DMS 273 (cell line): ENCODE measurements at regions not wholly inside any gene's neighbourhood (a gene's known extent, or its start where the extent isn't known, plus 50 kb on each side); places are given as distances from the start of the nearest gene placed in this dataset.

Source experiments
- DNase-seq: peaks from one replicate; lab custom pipeline; 2025; ENCODE audit not compliant: unreplicated experiment; lab: John Stamatoyannopoulos, UW

DNA sequence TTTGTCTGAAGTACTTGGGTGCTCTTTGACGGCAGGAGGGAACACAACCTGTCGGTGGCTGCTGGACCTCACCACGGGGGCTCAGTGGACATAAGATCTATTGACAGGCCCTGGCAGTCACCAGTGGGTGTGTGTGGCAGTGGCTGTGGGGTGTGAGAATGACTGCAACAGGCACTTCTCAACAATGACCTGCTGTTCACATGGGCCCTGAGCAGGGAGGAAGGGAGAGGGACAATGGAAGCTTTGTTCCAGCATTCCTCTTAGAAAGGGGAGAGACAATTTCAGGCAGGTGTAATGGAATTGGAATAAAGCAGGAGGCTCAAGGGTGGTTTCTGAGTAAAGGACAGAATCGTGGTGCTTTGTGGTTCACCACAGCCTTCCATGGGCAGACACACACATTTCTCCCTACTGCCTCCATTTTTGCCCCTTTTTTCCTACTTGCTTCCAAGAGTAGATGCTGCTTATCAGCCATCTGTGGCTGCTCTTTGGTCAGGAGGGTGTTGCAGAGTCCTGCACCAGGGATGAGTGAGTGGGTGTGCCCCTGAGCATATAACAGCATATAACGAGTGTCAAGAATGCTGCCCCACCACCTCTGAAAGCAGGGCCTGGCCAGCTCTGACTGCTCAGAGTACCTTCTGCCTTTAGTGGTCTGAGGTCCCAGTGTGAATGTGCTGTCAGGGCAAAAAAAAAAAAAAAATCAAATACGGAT lies 267.7 kb downstream of the RASSF9 start:
- DNase-seq: no peak

- DNase-seq: no peak
Observed at GRCh38 chr12:85569261-85569660, 266.9 kb downstream of the RASSF9 start.

DNA sequence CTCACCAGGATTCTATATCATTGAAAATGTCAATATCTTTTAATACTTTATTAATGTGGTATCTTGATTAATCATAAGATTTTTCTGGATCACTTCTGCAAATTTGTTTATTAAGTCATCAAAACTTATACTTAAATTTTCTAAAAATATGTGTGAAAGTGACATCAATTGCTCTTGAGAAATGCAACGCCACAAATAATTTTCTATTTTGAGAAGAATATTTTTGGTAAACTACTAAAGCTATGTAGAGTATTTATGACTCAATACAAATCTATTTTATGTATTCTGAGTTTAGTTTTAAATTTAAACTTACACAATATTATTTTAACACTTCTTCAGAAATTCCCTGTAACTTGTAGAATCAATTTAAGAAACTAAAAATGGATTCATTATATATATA lies 263.3 kb downstream of the RASSF9 start:
- no peak for DNase-seq

- DNase-seq: no peak
Observed at GRCh38 chr12:85573635-85574214, 262.5 kb downstream of the RASSF9 start.

DNA sequence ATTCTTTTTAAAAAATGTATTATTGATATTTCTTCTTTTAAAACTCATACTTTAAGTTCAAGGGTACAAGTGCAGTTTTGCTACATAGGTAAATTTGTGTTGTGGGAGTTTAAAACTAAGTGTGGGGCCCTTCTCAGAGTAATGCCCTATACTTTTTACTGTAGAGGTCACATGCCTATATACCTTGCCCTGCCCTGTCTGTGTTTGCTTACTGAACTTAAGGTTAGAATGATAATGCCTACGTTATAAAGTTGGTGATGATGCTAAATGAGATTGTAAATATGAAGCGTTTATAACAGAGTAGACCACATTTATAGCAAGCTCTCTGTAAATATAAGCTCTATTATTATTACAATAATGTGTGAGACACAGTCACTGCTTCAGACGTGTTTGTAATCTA lies 261.9 kb downstream of the RASSF9 start:
- no peak for DNase-seq

GRCh38 chr12:85575120-85576096 lies 260.8 kb downstream of the RASSF9 start:
- peak; percentile 68 for DNase-seq

- DNase-seq: no peak
Observed at GRCh38 chr12:85580562-85581168, 255.5 kb downstream of the RASSF9 start.

GRCh38 chr12:85587158-85587557 lies 249.1 kb downstream of the RASSF9 start:
- DNase-seq: no peak

GRCh38 chr12:85588221-85588620 lies 248.0 kb downstream of the RASSF9 start:
- DNase-seq: no peak

DNA sequence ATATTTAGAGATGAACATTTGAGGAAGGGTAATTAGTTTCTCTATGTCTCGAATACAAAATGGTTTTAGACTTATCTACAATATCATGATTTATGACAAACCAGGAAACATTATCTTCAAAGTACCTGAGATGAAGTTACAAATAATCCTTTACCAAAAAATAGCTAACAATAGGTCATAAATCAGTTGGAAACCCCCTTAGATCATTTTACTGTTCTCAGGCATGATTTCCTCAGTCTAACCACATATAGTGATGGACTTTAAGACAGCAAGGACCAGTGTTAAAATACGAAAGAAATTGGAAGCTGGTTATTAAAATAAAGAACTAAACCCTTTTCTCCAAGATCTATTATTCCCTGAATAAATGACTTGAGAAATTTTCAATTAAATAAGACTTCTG lies 235.4 kb downstream of the RASSF9 start:
- DNase-seq: no peak

DNA sequence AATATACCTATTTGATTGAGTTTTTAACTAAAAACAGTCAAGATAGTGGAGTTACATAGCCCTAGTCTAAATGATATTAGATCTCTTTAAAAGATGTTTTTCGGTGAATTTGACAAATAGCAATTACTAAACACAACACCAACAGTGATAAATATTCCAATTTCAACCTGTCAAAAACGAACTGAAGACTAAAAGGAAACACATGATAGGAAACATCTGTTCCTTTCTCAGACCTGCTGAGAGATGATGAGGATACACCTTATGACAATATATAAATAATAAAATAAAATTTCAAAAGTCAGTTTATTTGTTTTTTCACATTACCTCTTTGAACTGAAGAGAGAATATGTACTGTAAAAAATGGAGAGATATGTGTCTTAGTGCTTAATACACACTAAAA lies 232.7 kb downstream of the RASSF9 start:
- DNase-seq: no peak

DNA sequence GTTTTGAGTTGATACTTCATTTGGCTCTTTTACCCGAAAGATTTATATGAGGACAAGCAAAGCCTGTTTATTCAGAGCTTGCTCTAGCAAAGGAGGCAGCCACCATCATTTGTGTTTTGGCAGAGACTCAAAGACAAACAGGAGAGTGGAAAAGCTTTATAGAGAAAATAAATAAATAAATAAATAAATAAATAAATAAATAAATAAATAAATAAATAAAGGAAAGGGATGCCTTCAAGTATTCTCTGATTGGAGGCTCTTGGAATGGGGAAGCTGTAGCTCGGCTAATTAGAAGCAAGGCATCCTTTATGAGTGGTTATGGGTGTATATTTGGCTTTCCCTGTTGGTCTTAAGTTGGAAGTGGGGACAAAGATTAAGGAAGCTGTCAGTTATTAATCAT lies 229.8 kb downstream of the RASSF9 start:
- no peak for DNase-seq

- DNase-seq: no peak
Observed at GRCh38 chr12:85609778-85610177, 226.4 kb downstream of the RASSF9 start.

DNA sequence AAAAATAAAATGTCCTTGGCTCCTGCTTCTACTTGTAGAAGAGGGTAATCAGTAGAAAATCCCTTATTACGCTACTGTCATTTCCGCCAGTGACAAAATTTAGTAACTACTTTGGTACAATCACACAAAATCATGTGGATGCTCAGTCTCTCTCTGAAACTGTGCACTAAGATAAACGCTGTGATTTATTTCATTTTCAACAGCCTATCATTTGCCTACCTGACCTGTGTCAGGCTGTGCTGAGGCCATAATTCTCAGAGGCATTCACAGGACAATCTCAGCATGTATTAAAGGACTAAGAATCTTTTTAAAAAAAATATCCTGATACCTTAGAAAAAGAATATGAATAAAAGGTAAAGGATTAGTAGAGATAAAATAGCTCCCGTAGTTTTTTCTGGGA lies 226.0 kb downstream of the RASSF9 start:
- DNase-seq: no peak

DNA sequence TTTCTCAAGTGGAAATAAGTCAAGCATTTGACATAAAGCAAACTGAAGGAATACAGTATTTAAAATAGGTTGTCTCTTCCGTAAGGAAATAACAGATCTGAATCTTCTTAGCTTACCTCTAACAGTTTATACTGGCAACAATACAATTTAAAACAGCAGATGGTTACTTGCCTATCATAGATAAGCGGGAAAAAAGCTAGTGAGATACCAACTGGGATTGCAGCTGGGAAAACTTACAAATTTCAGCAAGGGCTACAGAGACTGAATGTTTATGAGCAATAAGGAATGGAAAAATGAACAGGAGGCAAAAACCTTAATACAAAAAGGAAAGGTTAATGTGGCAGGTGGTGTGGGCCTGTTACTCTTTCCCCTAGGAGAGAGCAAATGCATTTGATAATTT lies 220.0 kb downstream of the RASSF9 start:
- peak; percentile 69 for DNase-seq

DNA sequence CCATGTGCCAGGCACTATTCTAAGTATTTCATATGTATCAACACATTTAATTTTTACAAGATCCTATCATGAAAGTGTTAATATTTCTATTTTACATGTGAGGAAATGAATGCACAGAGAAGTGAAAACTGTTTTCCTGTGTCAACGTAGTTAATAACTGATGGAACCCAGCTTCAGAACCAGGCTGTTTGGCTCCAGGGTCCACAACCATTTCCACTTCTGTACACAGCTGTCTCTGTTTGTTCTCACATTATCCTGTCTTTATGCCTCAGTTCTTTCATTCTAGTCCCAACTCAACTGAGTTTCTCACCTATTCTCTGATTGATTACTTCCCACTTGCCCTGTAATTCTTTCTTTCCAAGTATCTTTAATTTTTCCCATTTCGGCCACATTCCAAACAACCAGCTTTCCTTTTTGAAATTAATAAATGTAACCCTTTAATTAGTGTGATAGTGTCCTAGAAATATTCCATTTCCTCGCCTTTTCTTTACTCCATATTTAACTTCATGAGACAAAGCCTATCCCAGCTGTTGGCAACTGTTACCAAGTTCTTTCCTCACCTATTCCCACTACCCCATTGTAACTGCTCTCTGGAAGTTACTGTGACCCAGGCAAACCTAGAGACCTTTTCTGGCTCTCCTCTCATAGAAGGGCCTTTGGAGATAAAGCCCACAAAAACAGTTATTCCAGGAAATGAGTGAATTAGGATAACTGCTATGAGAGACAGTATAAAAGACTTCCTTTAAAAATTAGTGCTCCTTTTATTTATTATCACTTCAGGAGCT lies 218.7 kb downstream of the RASSF9 start:
- no peak for DNase-seq

- no peak for DNase-seq
Observed at GRCh38 chr12:85621041-85621440, 215.2 kb downstream of the RASSF9 start.

GRCh38 chr12:85623763-85624162 lies 212.4 kb downstream of the RASSF9 start:
- no peak for DNase-seq

DNA sequence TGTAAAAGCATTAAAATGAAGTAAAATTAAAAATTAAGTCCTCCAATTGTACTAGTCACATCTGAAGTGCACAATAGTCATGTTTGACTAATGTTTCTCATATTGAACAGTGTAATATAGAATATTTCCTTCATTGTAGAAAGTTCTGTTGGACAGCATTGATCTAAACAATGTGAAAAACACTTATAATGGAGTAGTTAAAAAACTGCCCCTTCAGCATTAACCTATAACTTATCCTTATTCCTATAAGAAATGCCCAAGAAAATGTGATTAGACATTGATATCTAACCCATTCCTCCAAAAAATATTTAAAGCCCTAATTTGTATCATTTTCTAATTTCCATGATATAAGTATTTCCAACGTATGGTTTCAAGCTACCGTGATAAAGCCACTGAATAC lies 210.7 kb downstream of the RASSF9 start:
- no peak for DNase-seq

DNA sequence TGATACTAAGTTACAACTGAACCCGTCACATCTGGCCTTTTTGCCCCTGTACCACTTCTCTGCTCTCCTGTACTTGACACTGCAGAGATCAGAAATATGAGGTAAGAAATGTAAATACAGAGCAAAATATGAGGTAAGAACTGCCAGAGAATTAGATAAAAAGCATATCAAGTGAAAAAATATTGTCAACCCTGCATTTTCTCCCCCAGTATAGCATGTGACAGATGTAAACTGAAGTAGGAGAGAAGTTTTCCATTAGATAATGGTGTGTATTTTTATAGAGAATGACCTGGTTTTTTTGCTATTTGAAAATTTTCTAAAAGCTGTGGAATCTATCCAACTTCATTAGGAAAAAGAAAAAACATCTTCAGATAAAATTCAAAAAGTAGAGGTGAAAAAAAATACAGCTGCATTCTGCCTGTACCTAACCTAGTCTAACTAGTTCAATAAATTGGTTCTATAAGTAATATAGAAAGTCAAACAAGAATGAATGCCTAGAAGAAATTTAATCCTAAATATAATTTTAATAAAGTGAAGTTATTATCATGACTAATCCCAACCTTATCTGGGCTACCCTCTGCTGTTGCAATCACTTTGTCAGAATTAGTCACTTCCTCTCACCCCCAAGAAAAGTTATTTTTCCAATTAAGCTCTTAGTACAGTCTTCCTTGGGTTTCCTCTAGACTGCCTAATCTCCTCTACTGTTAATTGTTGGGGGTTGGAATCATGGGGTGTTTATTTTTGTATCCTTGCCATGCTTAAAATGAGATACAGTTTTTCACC lies 210.0 kb downstream of the RASSF9 start:
- no peak for DNase-seq
